Osteocyte (in vitro differentiated cells): ENCODE measurements at regions not wholly inside any gene's neighbourhood (a gene's known extent, or its start where the extent isn't known, plus 50 kb on each side); places are given as distances from the start of the nearest gene placed in this dataset.

Source experiments
- DNase-seq: peaks from one replicate; pipeline ENCODE4 v3.0.0; 2021; ENCODE audit warnings: mixed read lengths; ENCODE audit not compliant: unreplicated experiment; ENCODE audit errors: extremely low spot score
- H3K27ac Mint-ChIP-seq: one replicate; pipeline ENCODE4 v1.8.0; 2021; ENCODE audit warnings: mild to moderate bottlenecking, mixed read lengths; ENCODE audit not compliant: unreplicated experiment
- H3K27me3 Mint-ChIP-seq: one replicate; pipeline ENCODE4 v1.8.0; 2021; ENCODE audit warnings: mixed read lengths; ENCODE audit not compliant: unreplicated experiment
- H3K36me3 Mint-ChIP-seq: one replicate; pipeline ENCODE4 v1.8.0; 2021; ENCODE audit warnings: mixed read lengths; ENCODE audit not compliant: unreplicated experiment
- H3K4me1 Mint-ChIP-seq: one replicate; pipeline ENCODE4 v1.8.0; 2021; ENCODE audit warnings: mixed read lengths; ENCODE audit not compliant: unreplicated experiment
- H3K4me3 Mint-ChIP-seq: one replicate; pipeline ENCODE4 v1.8.0; 2021; ENCODE audit warnings: mild to moderate bottlenecking, moderate library complexity, mixed read lengths; ENCODE audit not compliant: unreplicated experiment
- H3K9me3 Mint-ChIP-seq: one replicate; pipeline ENCODE4 v1.8.0; 2021; ENCODE audit warnings: mixed read lengths; ENCODE audit not compliant: unreplicated experiment
- TF ChIP-seq, protein P1 (sequence below): fragments of 200-600 bp; sonication (generic); IDR thresholded peaks from 2 replicates; pipeline ENCODE4 v1.5.0; 2021; ENCODE audit warnings: antibody characterized with exemption, mild to moderate bottlenecking, moderate library complexity

DNA sequence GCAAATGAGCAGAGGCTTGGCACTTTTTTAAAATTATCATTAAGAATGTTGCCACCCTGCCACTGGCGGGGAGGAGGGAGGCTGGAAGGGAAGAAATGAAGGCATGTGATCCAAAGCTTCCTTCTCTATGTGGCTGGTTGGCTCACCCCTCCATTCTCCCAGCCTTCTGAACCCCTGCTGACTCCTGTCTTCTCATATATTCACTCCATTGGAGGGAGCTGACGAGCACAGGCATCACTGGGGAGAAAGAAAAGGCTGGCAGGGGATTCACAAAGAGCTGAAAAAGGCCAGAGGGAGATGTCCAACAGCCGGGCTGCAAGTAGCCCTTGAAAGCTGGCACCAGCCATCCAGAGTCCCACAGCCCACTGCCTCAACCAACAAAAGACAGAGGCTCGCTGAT is 495.6 kb downstream of the BCOR start:
- Mint-ChIP-seq H3K36me3 (no peaks in the 10 kb centered on the region), H3K9me3 (peaks cover 7% of the 10 kb centered on the region), H3K4me1 (peaks cover 2% of the 10 kb centered on the region), H3K4me3 (no peak overlapping the region), H3K27ac (no peak overlapping the region), H3K27me3 (peaks cover 6% of the 10 kb centered on the region)
- DNase-seq, result no peak
- TF ChIP-seq, protein P1, sequence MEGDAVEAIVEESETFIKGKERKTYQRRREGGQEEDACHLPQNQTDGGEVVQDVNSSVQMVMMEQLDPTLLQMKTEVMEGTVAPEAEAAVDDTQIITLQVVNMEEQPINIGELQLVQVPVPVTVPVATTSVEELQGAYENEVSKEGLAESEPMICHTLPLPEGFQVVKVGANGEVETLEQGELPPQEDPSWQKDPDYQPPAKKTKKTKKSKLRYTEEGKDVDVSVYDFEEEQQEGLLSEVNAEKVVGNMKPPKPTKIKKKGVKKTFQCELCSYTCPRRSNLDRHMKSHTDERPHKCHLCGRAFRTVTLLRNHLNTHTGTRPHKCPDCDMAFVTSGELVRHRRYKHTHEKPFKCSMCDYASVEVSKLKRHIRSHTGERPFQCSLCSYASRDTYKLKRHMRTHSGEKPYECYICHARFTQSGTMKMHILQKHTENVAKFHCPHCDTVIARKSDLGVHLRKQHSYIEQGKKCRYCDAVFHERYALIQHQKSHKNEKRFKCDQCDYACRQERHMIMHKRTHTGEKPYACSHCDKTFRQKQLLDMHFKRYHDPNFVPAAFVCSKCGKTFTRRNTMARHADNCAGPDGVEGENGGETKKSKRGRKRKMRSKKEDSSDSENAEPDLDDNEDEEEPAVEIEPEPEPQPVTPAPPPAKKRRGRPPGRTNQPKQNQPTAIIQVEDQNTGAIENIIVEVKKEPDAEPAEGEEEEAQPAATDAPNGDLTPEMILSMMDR, result no peak

DNA sequence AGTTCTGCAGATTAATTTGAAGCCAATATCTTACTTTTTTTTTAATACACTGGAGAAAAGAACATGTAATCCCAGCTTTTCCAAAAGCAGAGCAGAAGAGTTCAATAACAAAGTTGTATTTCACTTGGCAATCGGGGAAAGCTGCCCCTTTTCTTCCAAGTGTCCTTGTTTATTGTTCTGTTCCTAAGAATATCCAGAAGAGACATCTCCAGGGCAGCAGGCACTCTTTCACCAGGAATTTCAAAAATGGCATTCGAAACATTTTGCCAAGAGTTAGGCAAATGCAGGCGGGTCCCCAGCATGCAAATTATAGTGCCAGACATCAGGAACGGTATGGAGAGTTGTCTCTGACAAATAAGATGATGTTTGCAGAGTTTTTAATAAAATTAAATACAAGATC is 494.5 kb downstream of the BCOR start:
- no peak overlapping the region for H3K4me3 Mint-ChIP-seq
- H3K36me3 Mint-ChIP-seq, result no peaks in the 10 kb centered on the region
- H3K27me3 Mint-ChIP-seq, result peaks cover 6% of the 10 kb centered on the region
- H3K27ac Mint-ChIP-seq, result no peak overlapping the region
- no peak for DNase-seq
- peaks cover 2% of the 10 kb centered on the region for H3K4me1 Mint-ChIP-seq
- peaks cover 11% of the 10 kb centered on the region for H3K9me3 Mint-ChIP-seq
- TF ChIP-seq, protein P1, result no peak

DNA sequence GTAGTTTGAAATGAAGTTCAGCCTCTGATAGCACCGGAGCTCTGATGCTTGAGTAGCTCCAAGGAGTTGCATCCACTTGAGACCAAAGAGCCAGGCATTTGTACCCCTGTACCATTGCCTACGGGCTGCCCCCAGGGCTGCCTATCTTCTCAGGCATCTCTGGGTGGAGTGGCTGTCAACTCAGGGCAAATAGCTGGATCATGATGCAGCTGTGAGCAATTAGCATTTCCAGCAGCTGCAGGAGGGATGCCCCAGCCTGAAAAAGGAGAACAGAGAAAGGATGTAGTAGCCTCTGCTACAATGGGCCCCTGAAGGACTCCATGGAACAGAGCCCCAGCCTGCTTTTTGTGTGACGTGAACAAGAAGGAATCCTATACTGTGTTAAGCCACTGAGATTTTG is 492.6 kb downstream of the BCOR start:
- Mint-ChIP-seq H3K4me1 (peaks cover 2% of the 10 kb centered on the region), H3K27me3 (peaks cover 6% of the 10 kb centered on the region), H3K36me3 (no peaks in the 10 kb centered on the region)

DNA sequence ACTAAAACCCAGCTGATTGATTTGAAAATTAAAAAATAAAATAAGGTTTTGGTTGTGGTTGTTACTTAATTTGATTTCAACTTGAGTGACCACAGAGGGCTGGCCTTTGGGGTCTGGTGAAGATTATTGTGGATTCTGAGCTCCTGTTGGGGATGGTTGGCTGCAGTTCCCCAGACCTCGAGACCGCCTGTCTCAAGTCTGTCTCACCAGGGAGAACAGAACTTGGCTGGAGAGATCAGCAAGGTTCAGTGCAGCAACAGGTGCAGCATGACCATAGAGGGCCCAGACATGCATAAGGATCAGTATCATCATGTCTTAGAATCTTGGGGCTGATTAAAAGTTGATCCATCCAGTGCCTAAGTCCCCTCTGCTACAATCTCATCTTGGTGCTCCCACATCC is 491.9 kb downstream of the BCOR start:
- DNase-seq, result no peak
- no peak overlapping the region for H3K4me3 Mint-ChIP-seq
- H3K9me3 Mint-ChIP-seq, result peaks cover 11% of the 10 kb centered on the region
- H3K27ac Mint-ChIP-seq, result no peak overlapping the region
- H3K36me3 Mint-ChIP-seq, result no peaks in the 10 kb centered on the region
- H3K4me1 Mint-ChIP-seq, result peaks cover 2% of the 10 kb centered on the region
- TF ChIP-seq, protein P1, result no peak
- H3K27me3 Mint-ChIP-seq, result peaks cover 9% of the 10 kb centered on the region

More for the DNA sequence above, 492.6 kb downstream of the BCOR start:
- Mint-ChIP-seq H3K9me3 (peaks cover 11% of the 10 kb centered on the region), H3K27ac (no peak overlapping the region), H3K4me3 (no peak overlapping the region)
- no peak for DNase-seq
- TF ChIP-seq, protein P1, result no peak

DNA sequence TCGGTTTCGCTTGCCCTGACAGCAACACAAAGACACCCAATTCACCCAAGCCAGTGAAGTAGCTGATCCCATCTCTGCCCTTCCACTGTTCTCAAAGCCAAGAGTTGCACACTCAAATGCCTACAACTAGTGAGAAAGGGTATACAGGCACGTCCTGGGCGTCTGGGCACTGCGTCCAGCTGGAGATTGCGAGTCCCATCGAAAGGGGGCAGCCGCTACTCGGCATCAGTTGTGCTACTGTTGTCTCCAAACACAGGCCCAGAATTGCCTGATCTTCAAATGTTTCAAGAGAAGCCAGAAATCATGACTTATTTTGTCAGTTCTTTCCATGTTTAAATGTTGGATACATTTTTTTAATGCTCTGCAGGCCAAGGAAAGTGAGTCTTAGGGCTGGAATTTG is 487.8 kb downstream of the BCOR start:
- no peaks in the 10 kb centered on the region for H3K36me3 Mint-ChIP-seq
- H3K4me1 Mint-ChIP-seq, result peaks cover 12% of the 10 kb centered on the region

More for the DNA sequence above, 487.8 kb downstream of the BCOR start:
- peaks cover 35% of the 10 kb centered on the region for H3K27me3 Mint-ChIP-seq
- no peak overlapping the region for H3K27ac Mint-ChIP-seq
- peaks cover 11% of the 10 kb centered on the region for H3K9me3 Mint-ChIP-seq
- TF ChIP-seq, protein P1, result no peak
- H3K4me3 Mint-ChIP-seq, result no peak overlapping the region
- DNase-seq, result no peak
